T-helper 1 cell treated with Interleukin-12 subunit alpha and Interleukin-12 subunit beta and Interleukin-4 antibody, amounts not matched to agents 30 ng/mL and 1 ng/mL, for 36 hours (primary cell): ENCODE measurements at regions not wholly inside any gene's neighbourhood (a gene's known extent, or its start where the extent isn't known, plus 50 kb on each side); places are given as distances from the start of the nearest gene placed in this dataset.
"Not testable (repeated sequence)": the region's sequence is repeated elsewhere in the genome, so short reads cannot be mapped to it uniquely, and the experiment has no call there.

Source experiments
- intact Hi-C: fragments of 100-400 bp; cut with micrococcal nuclease; formaldehyde crosslinking; loops from one replicate; pipeline ENCODE4 v1.15.1; 2024

DNA sequence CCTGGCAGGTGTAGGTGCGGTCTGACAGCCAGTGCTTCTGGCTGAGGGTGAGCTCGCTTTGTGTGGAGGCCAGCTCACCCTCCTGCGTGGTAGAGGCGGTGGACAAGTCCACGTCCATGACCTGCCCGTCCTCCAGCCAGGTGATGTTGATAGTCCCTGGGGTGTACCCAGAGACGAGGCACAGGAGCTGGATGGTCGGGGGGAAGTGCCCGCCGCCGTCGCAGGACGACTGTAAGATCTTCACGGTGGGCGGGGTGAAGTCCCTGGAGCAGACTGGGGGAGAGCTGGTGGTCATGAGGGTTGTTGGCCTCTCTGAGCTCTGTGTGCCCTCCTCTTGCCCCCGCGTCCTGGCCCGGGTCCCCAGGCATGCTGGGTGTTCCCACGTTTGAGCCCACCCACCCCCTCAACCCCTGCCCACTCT is 74.6 kb downstream of the TMEM121 start:
- intact Hi-C loops, result no loop called here

DNA sequence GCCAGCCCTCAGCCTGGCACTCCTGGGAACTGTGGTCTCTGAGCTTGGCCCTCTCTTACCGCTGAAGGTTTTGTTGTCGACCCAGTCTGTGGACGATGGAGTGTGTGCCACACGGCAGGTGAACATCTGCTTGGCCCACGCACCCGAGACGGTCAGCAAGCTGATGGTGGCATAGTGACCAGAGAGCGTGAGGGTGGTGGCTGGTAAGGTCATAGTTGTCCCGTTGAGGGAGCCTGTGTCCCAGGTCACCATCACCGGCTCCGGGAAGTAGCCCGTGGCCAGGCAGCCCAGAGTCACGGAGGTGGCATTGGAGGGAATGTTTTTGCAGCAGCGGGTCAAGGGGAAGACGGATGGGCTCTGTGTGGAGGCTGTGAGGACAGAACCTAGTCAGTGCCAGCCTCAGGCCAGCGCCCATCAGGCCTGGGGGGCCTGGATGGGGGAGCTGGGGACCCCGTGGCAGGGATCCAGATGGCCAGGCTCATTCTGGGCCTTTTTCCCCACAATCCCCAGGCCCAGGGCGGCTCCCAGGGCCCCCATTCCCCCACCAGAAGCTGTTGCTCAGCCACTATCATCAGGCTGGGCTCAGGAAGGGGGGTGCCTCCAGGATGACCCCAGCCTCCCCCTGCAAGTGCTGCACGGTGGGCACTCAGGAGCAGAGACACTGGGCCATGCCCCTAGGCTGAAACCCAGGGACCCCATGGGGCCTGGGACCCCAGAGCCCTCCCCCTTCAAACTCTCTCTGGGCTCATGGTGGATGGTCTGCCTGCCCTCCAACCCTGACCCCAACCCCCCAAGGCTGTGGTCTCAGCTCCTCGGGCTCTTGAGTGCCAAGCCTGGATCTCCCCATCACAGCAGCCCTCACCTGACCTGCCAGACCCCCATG is 75.2 kb downstream of the TMEM121 start:
- intact Hi-C loops, result no loop called here

DNA sequence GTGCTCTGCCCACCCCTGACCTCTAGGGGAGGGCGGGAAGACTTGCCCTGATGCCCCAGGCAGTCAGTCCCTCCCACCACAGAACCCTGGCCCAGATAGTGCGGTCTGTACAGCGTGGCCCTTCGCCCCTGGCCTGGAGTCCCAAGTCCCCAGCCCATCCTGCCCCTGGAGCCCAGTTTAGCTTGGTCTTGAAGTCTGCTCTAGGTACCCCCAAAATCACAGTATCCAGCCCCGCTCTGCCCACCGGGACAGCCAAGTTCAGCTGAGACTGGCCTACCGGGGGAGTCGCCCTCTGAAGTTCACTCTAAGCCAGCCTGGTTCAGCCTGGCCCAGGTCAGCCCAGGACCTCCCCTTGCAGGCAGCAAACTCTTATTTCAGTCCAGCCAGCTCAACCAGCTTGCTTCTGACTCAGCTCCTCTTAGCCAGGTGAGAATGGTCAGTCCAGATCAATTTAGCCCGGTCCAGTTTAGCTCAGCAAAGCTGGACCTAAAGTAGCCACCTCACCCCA is 75.9 kb downstream of the TMEM121 start:
- intact Hi-C loops, result no loop called here

DNA sequence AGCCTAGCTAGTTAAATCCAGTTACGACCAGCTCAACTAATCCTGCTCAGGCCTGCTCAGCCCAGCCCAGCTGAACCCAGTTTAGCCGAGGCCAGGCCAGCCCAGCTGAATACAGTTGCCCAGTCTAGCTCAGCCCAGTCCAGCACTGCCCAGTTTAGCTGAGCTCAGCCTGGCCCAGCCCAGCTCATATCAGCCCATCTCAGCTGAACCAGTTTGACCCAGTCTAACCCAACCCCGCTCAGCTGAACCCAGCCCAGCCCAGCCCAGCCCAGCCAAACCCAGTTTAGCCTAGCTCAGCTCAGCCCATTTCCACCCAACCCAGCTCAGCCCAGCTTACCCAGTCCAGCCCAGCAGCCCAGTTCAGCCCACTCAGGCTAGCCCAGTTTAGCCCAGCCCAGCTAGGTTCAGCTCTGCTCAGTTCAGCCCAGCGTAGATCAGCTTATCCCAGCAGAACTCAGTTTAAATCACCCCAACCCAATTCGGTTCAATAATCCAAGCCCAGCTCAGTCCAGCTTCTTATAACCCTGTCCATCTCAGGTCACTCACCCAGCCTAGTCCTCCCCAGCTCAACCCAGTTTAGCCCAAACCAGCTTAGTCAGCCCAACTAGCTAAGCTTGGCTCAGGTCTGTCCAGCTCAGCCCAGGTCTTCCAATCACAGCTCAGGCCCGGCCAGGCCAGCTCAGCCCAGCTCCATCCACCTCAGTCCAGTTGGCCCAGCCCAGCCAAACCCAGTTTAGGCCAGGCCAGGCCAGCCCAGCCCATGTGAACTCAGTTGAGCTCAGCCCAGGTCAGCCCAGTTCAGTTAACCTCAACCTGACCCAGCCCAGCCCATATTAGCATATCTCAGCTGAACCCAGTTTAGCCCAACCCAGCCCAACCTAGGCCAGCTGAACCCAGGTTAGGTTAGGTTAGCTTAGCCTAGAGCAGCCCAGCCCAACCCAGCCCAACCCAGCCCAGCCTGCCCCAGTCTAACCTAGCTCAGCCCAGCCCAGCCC is 76.7 kb downstream of the TMEM121 start:
- intact Hi-C loops, result no loop called here

DNA sequence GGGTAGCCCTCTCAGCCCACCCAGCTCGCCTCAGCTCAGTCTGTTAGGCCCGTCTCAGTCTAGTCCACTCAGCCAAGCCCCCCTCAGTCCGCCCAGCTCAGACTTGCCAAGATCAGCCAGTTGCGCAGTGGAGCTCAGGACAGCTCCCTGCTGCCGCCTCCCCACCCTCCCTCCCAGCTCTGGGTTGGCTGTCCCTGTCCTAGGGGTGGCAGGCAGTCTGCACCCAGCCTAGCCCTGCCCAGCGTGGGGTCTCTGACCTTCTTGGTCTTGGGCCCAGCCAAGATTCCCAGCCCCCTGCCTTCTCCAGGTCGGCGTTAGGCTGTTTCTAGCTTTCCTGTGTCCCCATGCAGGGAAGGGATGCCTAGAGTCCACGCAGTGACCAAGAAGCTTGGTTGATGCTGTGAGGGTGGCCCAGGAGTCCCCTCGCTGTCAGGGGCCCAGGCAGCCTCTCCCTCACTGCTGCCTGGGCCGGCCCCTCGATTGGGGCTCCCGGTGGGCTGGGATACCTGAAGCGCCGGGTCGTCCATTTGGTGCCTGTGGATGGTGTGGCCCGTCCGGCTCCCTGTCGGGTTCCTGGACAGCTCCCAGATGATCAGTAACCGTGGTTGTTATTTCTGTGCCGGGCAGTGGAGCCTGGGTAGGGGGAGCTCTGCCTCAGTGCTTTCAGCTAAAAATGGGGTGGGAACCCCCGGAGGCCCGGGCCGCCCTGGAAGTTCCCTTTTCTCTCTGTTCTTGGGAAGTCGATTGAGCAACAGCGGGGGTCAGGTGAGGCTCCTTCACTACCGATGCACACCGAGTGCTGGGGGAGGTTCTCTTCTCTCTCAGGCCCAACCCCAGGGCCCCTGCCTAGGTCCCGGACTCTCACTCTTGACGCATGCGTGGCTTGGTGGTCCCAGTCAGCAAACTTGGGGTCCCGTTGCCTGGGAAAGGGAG is 78.4 kb downstream of the TMEM121 start:
- intact Hi-C loops, result not testable (repeated sequence)

DNA sequence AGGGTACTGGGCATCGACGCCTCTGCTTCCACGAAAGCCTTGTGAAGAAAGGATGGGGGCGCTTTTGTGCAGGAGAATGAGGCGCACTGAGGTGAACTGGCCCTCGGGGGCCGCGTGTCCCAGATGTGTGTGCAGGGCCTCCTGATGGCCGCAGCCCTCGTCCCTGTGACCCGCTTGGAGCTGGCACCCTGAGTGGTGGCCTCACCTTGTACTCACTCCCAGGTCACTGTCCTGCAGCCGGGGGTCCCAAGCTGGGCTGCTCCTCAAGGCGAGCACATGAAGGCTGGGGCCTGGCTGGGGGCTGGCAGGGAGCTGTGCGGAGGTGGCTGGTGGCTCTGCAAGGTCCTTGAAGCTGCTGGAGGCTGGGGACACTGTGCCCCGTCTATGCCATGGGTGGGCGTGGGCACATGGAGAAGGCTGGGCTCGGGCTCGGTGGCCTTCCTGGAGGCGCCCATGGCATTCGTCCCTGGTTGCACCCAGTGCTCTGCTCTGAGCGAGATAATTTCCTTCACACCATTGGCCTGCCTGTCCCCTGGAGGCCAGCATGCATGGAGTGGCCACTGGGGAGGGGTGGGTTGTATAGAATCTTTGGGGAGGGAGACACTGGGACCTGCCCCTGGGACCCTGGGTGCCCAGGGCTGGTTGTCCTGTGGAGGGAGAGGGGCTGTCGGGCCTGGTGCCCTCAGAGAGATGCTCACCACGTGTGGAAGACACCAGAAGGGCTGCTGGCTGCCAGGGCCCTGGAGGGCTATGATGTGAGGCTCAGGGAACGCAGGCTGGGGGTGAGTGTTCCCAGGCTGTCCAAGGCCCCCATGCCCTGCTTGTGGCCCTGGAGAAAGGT is 79.3 kb downstream of the TMEM121 start:
- intact Hi-C loops, result no loop called here

DNA sequence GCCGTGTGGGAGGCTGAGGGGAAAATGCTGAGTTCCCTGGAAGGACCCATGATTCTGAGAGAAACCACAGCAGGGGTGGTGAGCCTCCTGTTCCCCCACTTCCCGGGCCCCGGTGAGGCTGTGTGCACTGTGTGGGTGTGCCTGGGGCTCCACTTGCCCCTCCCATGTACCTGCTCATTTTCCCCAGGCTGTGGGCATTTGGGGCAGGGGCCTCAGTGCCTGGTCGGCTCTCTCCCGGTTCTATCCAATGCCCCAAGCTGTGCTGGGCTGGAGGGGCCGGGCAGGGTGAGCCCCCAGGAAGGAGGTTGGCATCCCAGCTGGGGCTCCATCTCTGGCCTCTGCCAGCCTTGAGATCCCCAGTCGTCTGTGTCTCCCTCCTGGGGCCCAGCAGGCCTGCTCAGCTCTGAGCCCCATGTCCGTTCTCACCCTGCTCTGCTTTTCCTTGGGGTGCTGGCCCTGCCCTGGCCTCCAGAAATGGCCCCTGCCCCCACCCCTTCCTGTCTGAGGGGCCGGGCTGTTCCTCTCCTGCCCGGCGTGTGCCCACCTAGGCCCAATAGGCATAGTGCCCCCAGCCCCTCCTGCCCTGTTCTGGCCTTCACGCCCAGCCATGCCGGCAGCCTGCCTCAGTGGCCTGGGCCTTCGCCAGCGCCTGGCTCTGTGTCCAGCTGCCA is 80.1 kb downstream of the TMEM121 start:
- intact Hi-C loops, result not testable (repeated sequence)

DNA sequence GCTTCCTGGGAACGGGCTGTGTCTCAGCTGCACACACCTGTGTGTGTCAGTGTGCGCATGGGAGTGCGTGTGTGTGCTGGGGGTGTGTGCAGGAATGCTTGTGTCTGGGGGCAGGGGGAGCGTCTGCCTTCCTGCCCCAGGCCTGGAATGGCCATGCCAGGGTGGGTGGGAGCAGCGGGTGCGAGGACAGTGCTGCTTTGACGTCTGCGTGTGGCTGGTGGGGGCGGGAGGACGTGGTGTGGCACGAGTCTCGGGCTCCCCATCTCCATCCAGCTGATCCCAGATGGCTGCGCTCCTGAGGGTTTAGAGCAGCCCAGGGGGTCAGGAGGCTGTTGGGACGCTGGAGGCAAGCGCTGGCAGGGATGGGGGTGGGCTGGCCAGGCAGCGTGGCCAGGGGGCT is 80.6 kb downstream of the TMEM121 start:
- intact Hi-C loops, result not testable (repeated sequence)

DNA sequence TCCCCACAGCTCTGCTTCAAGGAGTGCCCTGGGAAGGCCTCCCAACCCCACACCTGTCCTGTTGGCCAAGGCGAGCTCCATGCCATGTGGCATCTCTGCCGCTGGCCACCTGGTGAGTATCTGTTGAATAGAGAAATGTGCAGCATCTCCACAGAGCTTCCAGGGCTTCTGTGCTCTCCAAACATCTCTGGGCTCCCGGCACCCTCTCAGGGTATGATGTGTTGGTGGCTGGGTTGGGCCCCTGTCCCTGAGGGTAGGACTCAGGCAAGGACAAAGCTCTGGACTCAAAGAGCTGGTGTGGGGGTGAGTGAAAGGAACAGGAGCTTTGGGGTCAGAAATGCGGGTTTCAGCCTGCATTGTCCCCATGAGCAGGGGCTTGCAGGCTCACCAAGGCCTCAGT is 88.6 kb downstream of the TMEM121 start:
- intact Hi-C loops, result not testable (repeated sequence)

DNA sequence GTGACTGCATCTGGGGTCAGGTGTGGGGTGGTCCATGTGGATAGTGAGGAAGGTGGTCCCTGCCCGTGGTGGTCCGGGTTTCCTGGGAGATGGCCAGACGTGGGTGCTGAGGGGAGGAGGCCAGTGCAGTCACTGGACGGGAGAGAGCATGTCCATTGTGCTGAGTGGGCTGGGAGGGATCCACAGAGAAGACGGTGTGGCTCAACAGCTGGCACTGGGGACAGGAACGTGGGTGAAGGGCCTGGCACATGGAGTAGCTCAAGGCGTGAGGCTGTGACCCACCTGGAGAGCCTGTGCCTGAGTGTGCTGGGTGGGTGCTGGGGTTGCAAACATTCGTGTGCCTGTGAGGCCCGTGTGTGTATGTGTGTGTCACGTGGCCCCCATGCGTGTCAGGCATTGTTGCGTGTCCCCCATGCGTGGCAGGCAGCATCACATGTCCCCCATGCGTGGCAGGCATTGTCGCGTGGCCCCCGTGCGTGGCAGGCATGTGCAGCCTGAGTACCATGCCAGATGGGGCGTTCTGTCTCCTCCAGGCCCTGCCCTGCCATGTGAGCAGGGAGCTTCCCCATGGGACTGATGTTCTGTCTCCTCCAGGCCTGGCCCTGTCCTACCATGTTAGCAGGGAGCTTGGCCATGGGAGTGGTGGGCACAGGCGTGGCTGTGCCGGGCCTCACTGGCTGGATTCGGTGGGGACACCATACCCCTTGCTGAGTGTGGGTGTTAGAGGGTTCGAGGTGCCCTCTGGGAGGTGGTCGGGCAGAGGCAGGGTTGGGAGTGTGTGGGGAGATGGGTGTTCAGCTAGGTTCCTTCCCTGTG is 89.8 kb downstream of the TMEM121 start:
- intact Hi-C loops, result loop anchor here (2.0 kb wide), 1 partner anchor 145 kb away; no protein-coding TSS in a partner anchor

DNA sequence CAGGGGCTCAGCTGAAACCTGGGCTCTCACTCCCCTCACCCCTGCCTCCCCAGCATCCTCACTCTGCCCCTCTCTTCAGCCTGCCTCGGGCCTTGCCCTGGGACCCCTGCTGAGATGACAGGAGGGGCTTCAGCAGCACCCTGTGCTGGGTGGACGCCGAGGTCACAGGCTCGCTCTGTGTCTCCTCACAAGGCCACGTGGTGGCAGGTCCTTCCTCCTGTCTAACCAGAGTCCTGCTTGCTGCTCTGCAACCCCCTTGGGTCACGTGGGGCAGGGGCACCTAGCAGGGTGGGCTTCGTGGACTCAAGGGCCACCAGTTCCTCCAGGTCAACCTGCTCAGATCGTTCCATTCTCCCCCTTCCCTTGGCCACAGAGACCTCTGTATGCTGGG is 90.4 kb downstream of the TMEM121 start:
- intact Hi-C loops, result loop anchor here (2.0 kb wide), 1 partner anchor 144 kb away; no protein-coding TSS in a partner anchor

DNA sequence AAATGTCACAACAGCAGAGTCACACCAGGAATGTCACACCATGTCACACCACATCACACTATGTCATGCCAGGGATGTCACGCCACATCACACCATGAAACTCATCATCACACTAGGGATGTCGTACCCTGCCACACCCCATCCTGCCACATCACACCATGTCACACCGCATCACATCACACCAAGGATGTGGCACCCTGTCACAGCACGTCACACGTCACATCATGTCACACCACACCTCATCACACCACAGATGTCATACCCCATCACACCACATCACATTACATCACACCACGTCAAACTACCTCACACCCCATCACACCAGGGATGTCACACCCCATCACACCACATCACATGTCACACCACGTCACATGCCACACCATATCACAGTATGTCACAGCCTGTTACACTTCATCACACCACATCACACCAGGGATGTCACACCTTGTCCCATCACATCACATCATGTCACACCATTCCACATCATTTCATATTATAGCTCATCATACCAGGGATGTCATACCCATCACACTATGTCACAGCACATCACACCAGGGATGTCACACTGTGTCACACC is 90.9 kb downstream of the TMEM121 start:
- intact Hi-C loops, result loop anchor here (2.0 kb wide), 1 partner anchor 144 kb away; no protein-coding TSS in a partner anchor

DNA sequence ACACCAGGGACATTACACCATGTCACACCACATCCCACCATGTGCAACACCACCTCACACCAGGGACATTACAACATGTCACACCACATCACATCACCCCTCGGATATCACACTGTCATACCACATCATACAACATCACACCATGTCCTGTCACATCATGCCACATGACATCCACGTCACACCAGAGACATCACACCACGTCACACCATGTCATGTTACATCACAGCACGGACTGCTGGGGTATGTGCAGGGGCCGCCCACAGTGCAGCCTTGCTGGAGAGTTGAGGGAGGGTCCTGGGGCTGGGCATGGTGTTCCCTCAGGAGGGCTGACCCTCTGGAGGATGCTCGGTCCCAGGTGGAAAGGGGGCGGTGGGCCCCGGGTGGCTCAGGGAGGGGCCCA is 91.4 kb downstream of the TMEM121 start:
- intact Hi-C loops, result loop anchor here (2.0 kb wide), 1 partner anchor 143 kb away; no protein-coding TSS in a partner anchor

DNA sequence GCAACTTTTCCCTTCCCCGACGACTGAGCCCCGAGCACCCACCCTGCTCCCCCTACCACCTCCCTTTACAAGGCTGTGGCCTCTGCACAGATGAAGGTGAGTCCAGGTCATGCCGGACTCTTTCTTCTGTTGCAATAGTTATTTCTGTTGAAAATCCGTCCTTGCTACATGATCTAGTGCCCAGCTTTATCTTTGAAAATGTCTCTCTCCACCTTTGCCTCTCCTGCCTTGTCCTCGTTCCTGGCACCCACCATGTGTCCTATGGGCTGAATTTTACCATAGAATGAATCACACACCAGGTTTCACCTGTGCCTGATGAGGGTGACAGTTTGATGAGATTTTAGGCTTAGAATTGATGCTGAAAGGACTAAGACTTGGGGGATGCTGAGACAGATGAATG is 92.9 kb downstream of the TMEM121 start:
- intact Hi-C loops, result not testable (repeated sequence)

DNA sequence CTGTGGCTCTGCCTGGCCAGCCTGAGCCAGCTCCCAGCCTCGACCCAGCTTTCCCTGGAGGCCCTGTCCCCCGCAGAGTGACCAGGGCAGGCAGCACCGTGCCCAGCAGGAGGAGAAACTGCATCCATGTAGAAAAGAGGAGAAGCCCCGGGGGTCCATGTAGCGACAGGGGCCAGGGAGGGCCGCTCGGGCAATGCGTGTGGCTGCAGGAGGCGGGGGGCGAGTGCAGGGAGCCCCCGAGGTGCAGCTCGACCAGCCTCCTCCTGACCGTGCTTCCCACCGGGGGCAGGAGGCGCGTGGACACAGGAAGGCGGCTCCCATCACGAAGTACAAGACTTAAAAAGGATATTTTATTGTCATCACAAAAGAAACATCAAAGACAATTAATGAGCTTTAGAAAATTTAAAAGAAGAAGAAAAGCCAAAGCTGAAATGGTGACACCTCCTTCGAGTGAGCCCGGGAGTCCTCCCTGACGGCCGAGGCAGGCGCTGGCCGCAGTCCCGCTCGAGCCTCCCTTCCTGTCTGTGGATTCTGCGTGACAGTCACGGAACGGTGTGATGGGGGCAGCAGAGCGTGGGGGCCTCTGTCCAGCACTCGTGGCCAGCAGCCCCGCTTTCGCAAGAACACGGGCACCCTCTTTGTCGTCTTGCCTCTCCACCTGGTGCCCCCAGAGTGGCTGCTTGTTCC is 93.9 kb downstream of the TMEM121 start:
- intact Hi-C loops, result not testable (repeated sequence)

DNA sequence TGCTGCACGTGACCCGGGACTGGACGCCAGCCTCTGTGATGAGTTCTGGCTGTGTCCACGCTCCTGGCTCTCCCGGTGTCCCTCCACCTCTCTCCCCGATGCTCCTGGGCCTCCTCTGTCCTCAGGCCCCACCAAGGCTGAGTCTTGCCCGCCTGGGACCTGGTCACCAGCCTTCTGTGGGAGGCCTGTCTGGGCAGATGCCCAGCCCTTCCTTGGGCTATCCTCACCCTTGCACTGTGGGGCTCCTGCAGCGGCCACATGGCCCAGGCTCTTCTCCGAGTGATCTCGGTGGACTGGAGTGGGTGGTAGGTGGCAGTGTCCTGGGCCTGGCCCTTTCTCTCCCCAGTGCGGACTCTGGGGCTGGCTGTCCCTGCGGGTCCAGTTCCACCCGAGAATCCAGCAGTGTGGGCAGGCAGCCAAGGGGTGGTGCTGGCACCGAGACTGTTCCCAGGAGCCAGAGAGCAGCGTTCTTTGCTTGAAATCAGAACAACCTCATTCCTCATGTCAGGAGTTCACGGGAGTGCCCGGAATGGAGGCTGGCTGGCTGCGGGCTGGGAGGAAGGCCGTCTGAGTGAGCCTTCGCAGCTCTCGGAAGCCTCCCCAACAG is 94.6 kb downstream of the TMEM121 start:
- intact Hi-C loops, result not testable (repeated sequence)
